ENCODE measurements at regions not wholly inside any gene's neighbourhood (a gene's known extent, or its start where the extent isn't known, plus 50 kb on each side); places are given as distances from the start of the nearest gene placed in this dataset.

- WGBS, 2 donors, result 48% methylated on average over 17 of the region's 17 CpGs
- TF ChIP-seq CTCF (IDR thresholded peaks at IDR 0.05), result no peak
- no peak for TF ChIP-seq POLR2A (IDR thresholded peaks at IDR 0.05)
- peak in 1 of 2 donors; percentile 80 for DNase-seq (ENCODE audit: low spot score in 2 of 2)
- intact Hi-C loops (cut with DNase I; ENCODE audit: low total_unique reads), result no loop called here
- no peak overlapping the region for H3K4me3 ChIP-seq (ENCODE audit: low read depth, poor library complexity, severe bottlenecking)
Measured at GRCh38 chr1:234918181-234918841, 210.3 kb downstream of the TOMM20 start.

- no peak overlapping the region for H3K4me3 ChIP-seq (ENCODE audit: low read depth, poor library complexity, severe bottlenecking)
- WGBS, 2 donors, result 84 to 87% methylated on average over 23 of the region's 23 CpGs
- TF ChIP-seq POLR2A (IDR thresholded peaks at IDR 0.05), result no peak
- TF ChIP-seq CTCF (IDR thresholded peaks at IDR 0.05), result no peak
- intact Hi-C loops (cut with DNase I; ENCODE audit: low total_unique reads), result no loop called here
- peak in 1 of 2 donors; percentile 80 for DNase-seq (ENCODE audit: low spot score in 2 of 2)
Measured at GRCh38 chr1:234917495-234918180, 211.0 kb downstream of the TOMM20 start.

DNA sequence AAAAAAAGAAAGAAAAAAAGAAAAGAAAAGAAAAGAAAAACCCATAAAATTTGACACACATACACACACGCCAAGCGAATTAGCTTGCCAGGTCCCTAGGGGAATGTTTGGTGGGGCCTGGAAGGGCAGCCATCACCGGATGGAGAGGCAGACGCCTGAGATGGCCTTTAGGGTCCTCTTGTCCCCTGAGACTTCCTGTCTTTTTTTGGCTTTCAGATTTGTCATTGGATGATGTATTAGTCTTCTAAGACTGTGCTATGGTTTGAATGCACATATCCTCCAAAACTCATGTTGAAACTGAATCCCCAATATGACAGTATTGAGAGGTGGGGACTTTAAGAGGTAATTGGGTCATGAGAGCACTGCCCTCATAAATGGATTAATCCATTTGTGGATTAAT, 211.8 kb downstream of the TOMM20 start:
- intact Hi-C loops (cut with DNase I; ENCODE audit: low total_unique reads), result no loop called here
- TF ChIP-seq POLR2A (IDR thresholded peaks at IDR 0.05) (no peak), CTCF (IDR thresholded peaks at IDR 0.05) (no peak)
- peak in 1 of 2 donors; percentile 71 for DNase-seq (ENCODE audit: low spot score in 2 of 2)
- no peak overlapping the region for H3K4me3 ChIP-seq (ENCODE audit: low read depth, poor library complexity, severe bottlenecking)
- WGBS, 2 donors, result 69 to 73% methylated on average over 4 of the region's 4 CpGs

- 75 to 84% methylated on average over 16 of the region's 16 CpGs for WGBS, 2 donors
- intact Hi-C loops (cut with DNase I; ENCODE audit: low total_unique reads), result no loop called here
- H3K4me3 ChIP-seq (ENCODE audit: low read depth, poor library complexity, severe bottlenecking), result no peak overlapping the region
- TF ChIP-seq POLR2A (IDR thresholded peaks at IDR 0.05), result no peak
- DNase-seq (ENCODE audit: low spot score in 2 of 2), result peak in 1 of 2 donors; percentile 58
Measured at GRCh38 chr1:234915924-234916675, 212.5 kb downstream of the TOMM20 start.

GRCh38 chr1:234914606-234915290, 213.9 kb downstream of the TOMM20 start:
- TF ChIP-seq POLR2A (IDR thresholded peaks at IDR 0.05), result no peak
- no peak for TF ChIP-seq CTCF (IDR thresholded peaks at IDR 0.05)
- no peak overlapping the region for H3K4me3 ChIP-seq (ENCODE audit: low read depth, poor library complexity, severe bottlenecking)
- DNase-seq (ENCODE audit: low spot score in 2 of 2), result peak in 1 of 2 donors; percentile 66
- intact Hi-C loops (cut with DNase I; ENCODE audit: low total_unique reads), result no loop called here
- WGBS, 2 donors, result 91 to 97% methylated on average over 12 of the region's 12 CpGs
